OCI-LY1 (cell line): ENCODE measurements at regions not wholly inside any gene's neighbourhood (a gene's known extent, or its start where the extent isn't known, plus 50 kb on each side); places are given as distances from the start of the nearest gene placed in this dataset.

Experiments used
- H2AFZ ChIP-seq: fragments of 200-600 bp; sonication (generic), shearing (Covaris generic); 2 replicates; pipeline ENCODE4 v1.6.0; 2014; ENCODE audit warnings: antibody characterized with exemption, mild to moderate bottlenecking, low read length
- H3F3A ChIP-seq: fragments of 200-600 bp; sonication (generic), shearing (Covaris generic); 2 replicates; pipeline ENCODE4 v1.6.0; 2014; ENCODE audit warnings: mild to moderate bottlenecking, antibody characterized with exemption, low read length, moderate library complexity; ENCODE audit not compliant: insufficient read depth
- H3K27ac ChIP-seq: fragments of 200-600 bp; sonication (generic); 2 replicates; pipeline ENCODE4 v1.5.1; 2014; ENCODE audit warnings: low read length, mixed run types, mild to moderate bottlenecking, low read depth; ENCODE audit not compliant: poor library complexity, severe bottlenecking
- H3K27me3 ChIP-seq: fragments of 200-600 bp; sonication (generic); 2 replicates; pipeline ENCODE4 v1.6.0; 2014; ENCODE audit warnings: antibody characterized with exemption, mild to moderate bottlenecking, low read length, moderate library complexity; ENCODE audit not compliant: insufficient read depth
- H3K36me3 ChIP-seq: fragments of 200-600 bp; sonication (generic); 2 replicates; pipeline ENCODE4 v1.6.1; 2014; ENCODE audit warnings: mild to moderate bottlenecking, antibody characterized with exemption, low read length, moderate library complexity, mixed read lengths; ENCODE audit not compliant: insufficient read depth
- H3K4me1 ChIP-seq: fragments of 200-600 bp; sonication (generic); 2 replicates; pipeline ENCODE4 v1.5.1; 2014; ENCODE audit warnings: mild to moderate bottlenecking, low read length, moderate library complexity; ENCODE audit not compliant: insufficient read depth, severe bottlenecking
- H3K4me2 ChIP-seq: fragments of 200-600 bp; sonication (generic), shearing (Covaris generic); 2 replicates; pipeline ENCODE4 v1.6.1; 2014; ENCODE audit warnings: low read length
- H3K4me3 ChIP-seq: fragments of 200-600 bp; sonication (generic); 2 replicates; pipeline ENCODE4 v1.5.1; 2014; ENCODE audit warnings: low read length, low read depth, mild to moderate bottlenecking, mixed read lengths; ENCODE audit not compliant: poor library complexity, severe bottlenecking
- H3K79me2 ChIP-seq: fragments of 200-600 bp; shearing (Covaris generic); 2 replicates; pipeline ENCODE4 v1.6.1; 2016; ENCODE audit warnings: mixed run types, low read length, mixed read lengths; ENCODE audit not compliant: insufficient read depth
- H3K9ac ChIP-seq: fragments of 200-600 bp; sonication (generic), shearing (Covaris generic); 2 replicates; pipeline ENCODE4 v1.6.1; 2014; ENCODE audit warnings: mild to moderate bottlenecking, low read length, mixed read lengths
- H3K9me2 ChIP-seq: fragments of 200-600 bp; sonication (generic), shearing (Covaris generic); 2 replicates; pipeline ENCODE4 v1.6.1; 2014; ENCODE audit warnings: low read depth, mild to moderate bottlenecking, low read length, mixed read lengths
- H3K9me3 ChIP-seq: fragments of 200-600 bp; shearing (Covaris generic); 2 replicates; pipeline ENCODE4 v1.6.1; 2014; ENCODE audit warnings: low read length, mixed read lengths
- H4K20me1 ChIP-seq: fragments of 200-600 bp; sonication (generic), shearing (Covaris generic); 2 replicates; pipeline ENCODE4 v1.6.0; 2016; ENCODE audit warnings: mild to moderate bottlenecking, low read length; ENCODE audit not compliant: insufficient read depth
- EZH2 ChIP-seq: fragments of 200-600 bp; sonication (generic), shearing (Covaris generic); IDR thresholded peaks from 2 replicates; pipeline ENCODE4 v1.8.0; 2017; ENCODE audit warnings: borderline replicate concordance, mixed run types, mild to moderate bottlenecking, antibody characterized with exemption, low read length, moderate library complexity, mixed read lengths
- TF ChIP-seq, protein P1 (sequence below): fragments of 200-600 bp; sonication (generic), shearing (Covaris generic); IDR thresholded peaks from 2 replicates; pipeline ENCODE4 v1.5.1; 2017; ENCODE audit warnings: mild to moderate bottlenecking, antibody characterized with exemption, low read length, moderate library complexity, mixed read lengths

DNA sequence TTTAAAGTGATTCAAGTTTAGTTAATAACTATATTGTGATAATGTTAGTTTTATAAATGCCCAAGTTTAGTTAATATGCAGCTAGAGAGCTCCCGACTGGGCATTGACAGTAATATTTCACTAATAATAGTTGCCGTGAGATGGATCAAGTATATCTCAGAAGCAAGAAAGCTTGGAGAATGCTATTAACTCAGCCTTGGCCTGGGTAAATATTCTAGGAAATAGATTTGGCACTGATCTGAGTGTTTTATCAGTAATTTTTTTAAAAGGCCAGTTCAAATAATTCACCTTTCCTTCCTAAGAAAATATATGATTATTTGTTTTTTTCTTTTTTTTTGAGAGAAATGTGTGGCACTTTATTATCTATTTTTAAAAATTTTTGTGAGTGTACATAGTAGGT lies 305.3 kb downstream of the CSNK1G3 start:
- Histone ChIP-seq H3K36me3 (no peaks in the 10 kb centered on the region), H3K9me3 (no peaks in the 10 kb centered on the region), H4K20me1 (no peaks in the 10 kb centered on the region), H3K79me2 (no peaks in the 10 kb centered on the region), H3K9ac (no peak overlapping the region), H3K27ac (no peak overlapping the region), H3K4me2 (no peak overlapping the region), H3K27me3 (no peaks in the 10 kb centered on the region), H3K4me1 (peaks cover 36% of the 10 kb centered on the region), H3F3A (peaks cover 4% of the 10 kb centered on the region; the same call in 1 of the 2 replicates), H2AFZ (no peak overlapping the region), H3K4me3 (no peak overlapping the region), H3K9me2 (no peaks in the 10 kb centered on the region)
- TF ChIP-seq, protein P1, sequence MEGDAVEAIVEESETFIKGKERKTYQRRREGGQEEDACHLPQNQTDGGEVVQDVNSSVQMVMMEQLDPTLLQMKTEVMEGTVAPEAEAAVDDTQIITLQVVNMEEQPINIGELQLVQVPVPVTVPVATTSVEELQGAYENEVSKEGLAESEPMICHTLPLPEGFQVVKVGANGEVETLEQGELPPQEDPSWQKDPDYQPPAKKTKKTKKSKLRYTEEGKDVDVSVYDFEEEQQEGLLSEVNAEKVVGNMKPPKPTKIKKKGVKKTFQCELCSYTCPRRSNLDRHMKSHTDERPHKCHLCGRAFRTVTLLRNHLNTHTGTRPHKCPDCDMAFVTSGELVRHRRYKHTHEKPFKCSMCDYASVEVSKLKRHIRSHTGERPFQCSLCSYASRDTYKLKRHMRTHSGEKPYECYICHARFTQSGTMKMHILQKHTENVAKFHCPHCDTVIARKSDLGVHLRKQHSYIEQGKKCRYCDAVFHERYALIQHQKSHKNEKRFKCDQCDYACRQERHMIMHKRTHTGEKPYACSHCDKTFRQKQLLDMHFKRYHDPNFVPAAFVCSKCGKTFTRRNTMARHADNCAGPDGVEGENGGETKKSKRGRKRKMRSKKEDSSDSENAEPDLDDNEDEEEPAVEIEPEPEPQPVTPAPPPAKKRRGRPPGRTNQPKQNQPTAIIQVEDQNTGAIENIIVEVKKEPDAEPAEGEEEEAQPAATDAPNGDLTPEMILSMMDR, result no peak
- no peak for TF ChIP-seq EZH2

- H3K27me3 ChIP-seq, result no peaks in the 10 kb centered on the region
- H3K9me3 ChIP-seq, result no peaks in the 10 kb centered on the region
- no peaks in the 10 kb centered on the region for H3K79me2 ChIP-seq
- H4K20me1 ChIP-seq, result no peaks in the 10 kb centered on the region
- no peaks in the 10 kb centered on the region for H3K9me2 ChIP-seq
- no peak for TF ChIP-seq EZH2
- TF ChIP-seq, protein P1, result no peak
- H3K4me2 ChIP-seq, result peak overlapping the region; percentile 75
- peak overlapping the region; percentile 87 for H3K27ac ChIP-seq
- H3K9ac ChIP-seq, result peak overlapping the region; percentile 60
- H3K4me3 ChIP-seq, result peak overlapping the region; percentile 37
- peaks cover 59% of the 10 kb centered on the region for H3K4me1 ChIP-seq
- H2AFZ ChIP-seq, result peak overlapping the region; percentile 48
- H3F3A ChIP-seq, result peaks cover 7% of the 10 kb centered on the region; the same call in 1 of the 2 replicates
- no peaks in the 10 kb centered on the region for H3K36me3 ChIP-seq
Observed at GRCh38 chr5:123814801-123815470, 303.0 kb downstream of the CSNK1G3 start.

DNA sequence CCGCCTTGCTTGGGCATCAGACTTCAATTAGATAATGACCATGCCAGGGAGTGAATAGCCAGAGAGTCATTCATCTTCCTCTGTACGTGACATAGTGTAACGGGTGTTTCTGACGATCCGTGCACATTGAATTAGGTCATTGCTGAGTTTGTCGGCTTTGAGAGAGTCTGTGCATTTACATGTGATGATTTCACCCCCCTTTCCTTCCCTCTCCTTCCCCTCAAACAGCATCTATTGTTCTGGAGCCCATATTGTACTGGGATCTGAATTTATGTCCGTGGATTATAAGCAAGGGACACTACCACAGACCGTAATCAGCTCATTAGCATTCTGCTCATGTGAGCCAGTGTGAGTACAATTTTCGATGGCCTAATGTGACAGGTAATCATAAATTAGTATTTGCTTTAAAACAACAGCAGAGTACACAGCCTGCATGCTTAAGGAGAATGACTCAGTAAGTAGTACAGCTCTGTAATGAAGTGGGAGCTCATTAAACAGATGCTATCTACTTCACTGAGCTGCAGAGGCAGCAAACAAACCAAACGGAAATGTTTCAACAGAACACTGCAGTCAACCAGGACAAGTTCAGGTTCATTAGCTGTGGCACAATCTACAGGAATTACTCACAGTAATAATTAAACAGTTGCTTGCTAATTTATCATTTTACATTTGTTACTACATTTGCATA lies 302.1 kb downstream of the CSNK1G3 start:
- peak overlapping the region; percentile 75 for H3K4me2 ChIP-seq
- no peaks in the 10 kb centered on the region for H3K9me3 ChIP-seq
- TF ChIP-seq, protein P1, result no peak
- no peak for TF ChIP-seq EZH2
- H3K4me1 ChIP-seq, result peaks cover 68% of the 10 kb centered on the region
- peak overlapping the region; percentile 60 for H3K9ac ChIP-seq
- peaks cover 7% of the 10 kb centered on the region; the same call in 1 of the 2 replicates for H3F3A ChIP-seq
- H3K9me2 ChIP-seq, result no peaks in the 10 kb centered on the region
- no peaks in the 10 kb centered on the region for H4K20me1 ChIP-seq
- peak overlapping the region; percentile 37 for H3K4me3 ChIP-seq
- no peaks in the 10 kb centered on the region for H3K27me3 ChIP-seq
- H2AFZ ChIP-seq, result peak overlapping the region; percentile 95
- H3K27ac ChIP-seq, result peak overlapping the region; percentile 87
- no peaks in the 10 kb centered on the region for H3K36me3 ChIP-seq
- no peaks in the 10 kb centered on the region for H3K79me2 ChIP-seq
